Endothelial cell of umbilical vein (primary cell): ENCODE measurements at regions not wholly inside any gene's neighbourhood (a gene's known extent, or its start where the extent isn't known, plus 50 kb on each side); places are given as distances from the start of the nearest gene placed in this dataset.

ENCODE experiments used
- BruUV-seq: library from RNA; stranded (reverse); fragments of 400-500 nt; replicated peaks from 2 replicates; lab custom pipeline; 2021; lab: Mats Ljungman, UMichigan
- CTCF ChIA-PET: fragments of 300-600, 350-600 bp; sonication (Branson Sonifier 250); formaldehyde crosslinking; loops from one replicate; lab custom pipeline; 2021; ENCODE audit warnings: antibody characterized with exemption, inconsistent platforms; lab: Charles Lee
- POLR2A ChIA-PET: fragments of 300-600, 350-600 bp; sonication (Branson Sonifier 250); formaldehyde crosslinking; loops from one replicate; lab custom pipeline; 2021; ENCODE audit warnings: antibody characterized with exemption, inconsistent platforms; lab: Charles Lee
- DNase-seq: peaks from one replicate; pipeline ENCODE4 v3.0.0-alpha.2; 2011; ENCODE audit warnings: low read depth, low spot score
- FAIRE-seq: peaks from 2 replicates; lab custom pipeline; 2011; peaks lifted over from hg19 to GRCh38; lab: Jason Lieb, UNC
- H2AFZ ChIP-seq: 2 replicates; pipeline ENCODE4 v1.6.0; 2012; ENCODE audit warnings: low read depth, low read length, control low read depth, inconsistent platforms
- H3K27ac ChIP-seq: 2 replicates; pipeline ENCODE4 v1.5.1; 2011; ENCODE audit warnings: low read depth, mild to moderate bottlenecking, control low read depth, low read length, moderate library complexity; ENCODE audit not compliant: insufficient read depth
- H3K27me3 ChIP-seq, 2 experiments: 2 replicates each; pipeline versions ENCODE4 v1.6.0 to v1.6.1; 2011; ENCODE audit warnings: low read length in 2 of 2, mixed read lengths in 1 of 2; ENCODE audit not compliant: control insufficient read depth in 2 of 2, insufficient read depth in 2 of 2
- H3K36me3 ChIP-seq, 2 experiments: 2 replicates in 1 of 2; 3 replicates in 1 of 2; pipeline ENCODE4 v1.5.1; 2011; ENCODE audit warnings: low read length in 2 of 2, mild to moderate bottlenecking in 1 of 2, moderate library complexity in 1 of 2; ENCODE audit not compliant: control insufficient read depth in 2 of 2, insufficient read depth in 2 of 2; ENCODE audit errors: extremely low read depth in 1 of 2
- H3K4me1 ChIP-seq: 3 replicates; pipeline ENCODE4 v1.5.1; 2011; ENCODE audit warnings: mild to moderate bottlenecking, low read length; ENCODE audit not compliant: control insufficient read depth, insufficient read depth; ENCODE audit errors: extremely low read depth
- H3K4me2 ChIP-seq: 2 replicates; pipeline ENCODE4 v1.6.1; 2011; ENCODE audit warnings: low read length, control low read depth, mixed read lengths; ENCODE audit not compliant: insufficient read depth
- H3K4me3 ChIP-seq, 3 experiments: fragments of 200-600 bp in 1 of 3; sonication (generic), shearing (Covaris generic) in 1 of 3; replicated peaks in 1 of 3; 2 replicates each; pipeline ENCODE4 v1.5.1; 2011 to 2016; ENCODE audit warnings: control low read depth in 3 of 3, low read length in 3 of 3, mild to moderate bottlenecking in 2 of 3, inconsistent platforms in 1 of 3, low read depth in 1 of 3, moderate library complexity in 1 of 3; ENCODE audit not compliant: insufficient read depth in 1 of 3
- H3K79me2 ChIP-seq: 2 replicates; pipeline ENCODE4 v1.6.0; 2012; ENCODE audit warnings: low read length, inconsistent platforms; ENCODE audit not compliant: control insufficient read depth, insufficient read depth
- H3K9ac ChIP-seq: replicated peaks from 2 replicates; pipeline ENCODE3; 2011; ENCODE audit warnings: low read length, control low read depth; ENCODE audit not compliant: insufficient read depth; ENCODE audit errors: extremely low read depth
- H3K9me1 ChIP-seq: replicated peaks from 3 replicates; pipeline ENCODE4 v1.6.0; 2011; ENCODE audit warnings: mild to moderate bottlenecking, low read length; ENCODE audit not compliant: control insufficient read depth, insufficient read depth; ENCODE audit errors: extremely low read depth
- H3K9me3 ChIP-seq: replicated peaks from 2 replicates; pipeline ENCODE4 v1.5.1; 2012; ENCODE audit warnings: low read length, inconsistent platforms; ENCODE audit not compliant: control insufficient read depth, insufficient read depth
- H4K20me1 ChIP-seq: replicated peaks from 2 replicates; pipeline ENCODE3; 2011; ENCODE audit warnings: mild to moderate bottlenecking, low read length; ENCODE audit not compliant: control insufficient read depth, insufficient read depth; ENCODE audit errors: extremely low read depth
- CTCF ChIP-seq, 2 donors: IDR thresholded peaks; 1 replicate in 1 of 2; 2 replicates in 1 of 2; pipeline ENCODE4 v1.5.1; 2011; ENCODE audit warnings: low read length in 2 of 2, mild to moderate bottlenecking in 2 of 2, moderate library complexity in 2 of 2, control low read depth in 1 of 2, inconsistent platforms in 1 of 2, low read depth in 1 of 2; ENCODE audit not compliant: insufficient read depth in 1 of 2; ENCODE audit errors: extremely low read depth in 1 of 2
- EZH2 ChIP-seq: IDR thresholded peaks from 2 replicates; pipeline ENCODE4 v1.6.1; 2012; ENCODE audit warnings: borderline replicate concordance, low read depth, mild to moderate bottlenecking, moderate library complexity, low read length, inconsistent platforms; ENCODE audit not compliant: severe bottlenecking
- GATA2 ChIP-seq: IDR thresholded peaks from 2 replicates; pipeline ENCODE4 v1.7.0; 2011; ENCODE audit warnings: low read depth, mild to moderate bottlenecking, moderate library complexity, mixed read lengths, low read length; ENCODE audit not compliant: insufficient read length, insufficient read depth
- JUN ChIP-seq: IDR thresholded peaks from 2 replicates; pipeline ENCODE4 v1.6.1; 2011; ENCODE audit warnings: borderline replicate concordance, low read depth; ENCODE audit not compliant: insufficient read length, insufficient read depth
- MYC ChIP-seq: IDR thresholded peaks from one replicate; pipeline ENCODE4 v1.6.1; 2011; ENCODE audit warnings: mild to moderate bottlenecking, low read depth, low read length
- POLR2A ChIP-seq: IDR thresholded peaks from 2 replicates; pipeline ENCODE4 v1.6.1; 2012; ENCODE audit warnings: low read depth, mild to moderate bottlenecking, control low read depth, low read length
- dilution Hi-C: fragments of 300-500 bp; cut with MboI; formaldehyde crosslinking; loops from one replicate; pipeline ENCODE4 v1.15.0; 2019; ENCODE audit warnings: low sequenced_read_pairs; ENCODE audit not compliant: extremely low pct_ligation_motif_present
- intact Hi-C: fragments of 100-400 bp; cut with micrococcal nuclease; formaldehyde crosslinking; loops from one replicate; pipeline ENCODE4 v1.10.0; 2022
- TF ChIP-seq, protein P1 (sequence below): IDR thresholded peaks from 2 replicates; pipeline ENCODE4 v1.6.1; 2011; ENCODE audit not compliant: insufficient read depth, insufficient read length

GRCh38 chr13:102980331-102980982 lies 85.8 kb downstream of the SLC10A2 start:
- Histone ChIP-seq H3K27ac (no peak overlapping the region), H3K27me3 (no peaks in the 10 kb centered on the region), H2AFZ (no peak overlapping the region), H3K36me3 (no peaks in the 10 kb centered on the region), H3K9me1 (no peaks in the 10 kb centered on the region), H3K4me3 (no peak overlapping the region), H3K9me3 (no peaks in the 10 kb centered on the region), H3K79me2 (no peaks in the 10 kb centered on the region), H3K4me2 (no peak overlapping the region), H3K4me1 (no peaks in the 10 kb centered on the region), H3K9ac (no peak overlapping the region), H4K20me1 (no peaks in the 10 kb centered on the region)
- FAIRE-seq (no peak), DNase-seq (no peak)
- no TSS peak for BruUV-seq
- intact Hi-C loops (no loop called here), dilution Hi-C loops (no loop called here)
- ChIA-PET POLR2A (no interaction called here), CTCF (no interaction called here)
- TF ChIP-seq MYC = no peak
- no peak for TF ChIP-seq EZH2
- no peak for TF ChIP-seq JUN
- no peak for TF ChIP-seq CTCF (IDR thresholded peaks at IDR 0.05; ENCODE audit: extremely low read depth in 1 of 2, insufficient read depth in 1 of 2, low read depth in 1 of 2, low read length in 2 of 2)
- TF ChIP-seq GATA2 = no peak
- TF ChIP-seq, protein P1, sequence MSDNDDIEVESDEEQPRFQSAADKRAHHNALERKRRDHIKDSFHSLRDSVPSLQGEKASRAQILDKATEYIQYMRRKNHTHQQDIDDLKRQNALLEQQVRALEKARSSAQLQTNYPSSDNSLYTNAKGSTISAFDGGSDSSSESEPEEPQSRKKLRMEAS = no peak
- no peak for TF ChIP-seq POLR2A
